Adrenal gland (tissue), 9 donors: ENCODE measurements at regions not wholly inside any gene's neighbourhood (a gene's known extent, or its start where the extent isn't known, plus 50 kb on each side); places are given as distances from the start of the nearest gene placed in this dataset.

Source experiments
- DNase-seq, 7 donors: peaks; one replicate each; pipeline ENCODE4 v3.0.0-alpha.2; 2019 to 2020
- H3K27ac ChIP-seq, 5 donors: fragments of 200-600 bp; sonication (generic) in 4 of 5; 1 replicate in 3 of 5; 2 replicates in 2 of 5; pipeline versions ENCODE4 v1.5.1 to v1.8.0; 2016 to 2020; ENCODE audit warnings: mild to moderate bottlenecking in 1 of 5
- H3K27me3 ChIP-seq: fragments of 200-600 bp; 2 replicates; pipeline ENCODE4 v1.8.0; 2021
- H3K36me3 ChIP-seq, 2 donors: fragments of 200-600 bp; replicated peaks in 1 of 2; 1 replicate in 1 of 2; 2 replicates in 1 of 2; pipeline versions ENCODE4 v1.5.1 to v1.8.0; 2018 to 2022
- H3K4me1 ChIP-seq, 2 donors: fragments of 200-600 bp; replicated peaks in 1 of 2; 1 replicate in 1 of 2; 2 replicates in 1 of 2; pipeline versions ENCODE4 v1.5.1 to v1.8.0; 2018 to 2021
- H3K4me3 ChIP-seq, 4 donors: fragments of 200-600 bp; sonication (generic) in 3 of 4; one replicate each; pipeline ENCODE4 v1.5.1; 2016 to 2018
- H3K9me3 ChIP-seq, 3 donors: fragments of 200-600 bp; sonication (generic) in 1 of 3; replicated peaks in 1 of 3; 1 replicate in 2 of 3; 2 replicates in 1 of 3; pipeline versions ENCODE4 v1.5.1 to v1.8.0; 2016 to 2021
- CTCF ChIP-seq, 6 experiments: fragments of 450-650 bp in 4 of 6; fragments of 200-600 bp in 2 of 6; sonication (generic) in 1 of 6; IDR thresholded peaks; 1 replicate in 5 of 6; 2 replicates in 1 of 6; pipeline versions ENCODE4 v1.5.1 to v1.8.0; 2016 to 2021; ENCODE audit warnings: antibody characterized with exemption in 6 of 6, mild to moderate bottlenecking in 2 of 6, moderate library complexity in 1 of 6
- POLR2A ChIP-seq, 2 donors: fragments of 450-650 bp; IDR thresholded peaks; one replicate each; pipeline ENCODE4 v1.6.1; 2017; ENCODE audit warnings: antibody characterized with exemption in 2 of 2, mild to moderate bottlenecking in 2 of 2, moderate library complexity in 1 of 2
- WGBS, 4 donors: extraction: QIAGEN DNeasy Blood & Tissue Kit in 2 of 4; methylation state at CpG; one replicate each; pipeline versions ENCODE4 v1.1.5 to v1.1.7; 2013 to 2017; 5-methylcytosine and 5-hydroxymethylcytosine counted together
- intact Hi-C, 2 donors: fragments of 100-400 bp; cut with DNase I; formaldehyde crosslinking; loops; one replicate each; pipeline versions ENCODE4 v1.14.1 to v1.15.0; 2022 to 2023
- donor health status: healthy with polysubstance abuse.
- donor health status: Bipolar disorder and iron deficiency.
- donor health status: DM: yes; HTN: yes; CAD: no.
- donor health status: DM: no; HTN: no; CAD: no.
- donor health status: DM: no; HTN: no; CAD: no.

GRCh38 chr16:86679490-86679889, 101.1 kb downstream of the FOXL1 start:
- Histone ChIP-seq H3K27me3 (no peaks in the 10 kb centered on the region), H3K4me1 (no peaks in the 10 kb centered on the region)
- TF ChIP-seq POLR2A (IDR thresholded peaks at IDR 0.05) (no peak), CTCF (IDR thresholded peaks at IDR 0.05) (no peak)

GRCh38 chr16:86680162-86680561, 101.8 kb downstream of the FOXL1 start:
- no peak for DNase-seq
- Histone ChIP-seq H3K4me3 (no peak overlapping the region), H3K4me1 (no peaks in the 10 kb centered on the region), H3K36me3 (no peaks in the 10 kb centered on the region), H3K9me3 (no peaks in the 10 kb centered on the region), H3K27me3 (no peaks in the 10 kb centered on the region), H3K27ac (no peak overlapping the region)
- 27 to 34% (median 31%) methylated on average over 5 of the region's 5 CpGs for WGBS, 4 donors
- intact Hi-C loops = no loop called here
- TF ChIP-seq POLR2A (IDR thresholded peaks at IDR 0.05) = no peak
- no peak for TF ChIP-seq CTCF (IDR thresholded peaks at IDR 0.05)

More at GRCh38 chr16:86679490-86679889, 101.1 kb downstream of the FOXL1 start:
- no peak overlapping the region for H3K4me3 ChIP-seq
- intact Hi-C loops = no loop called here
- peak overlapping the region in 1 of 5 donors; percentile 2 for H3K27ac ChIP-seq
- DNase-seq = no peak
- WGBS, 4 donors = 56 to 65% (median 62%) methylated on average over 2 of the region's 2 CpGs
- H3K9me3 ChIP-seq = no peaks in the 10 kb centered on the region
- H3K36me3 ChIP-seq = no peaks in the 10 kb centered on the region

GRCh38 chr16:86680661-86681030, 102.3 kb downstream of the FOXL1 start:
- H3K4me1 ChIP-seq = no peaks in the 10 kb centered on the region
- DNase-seq = no peak
- H3K9me3 ChIP-seq = no peaks in the 10 kb centered on the region
- no peaks in the 10 kb centered on the region for H3K27me3 ChIP-seq
- no peak overlapping the region for H3K4me3 ChIP-seq
- no peaks in the 10 kb centered on the region for H3K36me3 ChIP-seq
- H3K27ac ChIP-seq = peak overlapping the region in 1 of 5 donors; percentile 62
- intact Hi-C loops = no loop called here
- WGBS, 4 donors = 32 to 42% (median 39%) methylated on average over 7 to 8 of the region's 8 CpGs
- no peak for TF ChIP-seq CTCF (IDR thresholded peaks at IDR 0.05)
- no peak for TF ChIP-seq POLR2A (IDR thresholded peaks at IDR 0.05)

- WGBS, 4 donors = 66 to 74% (median 70%) methylated on average over 32 to 37 of the region's 37 CpGs
Measured at GRCh38 chr16:86681031-86681756, 102.8 kb downstream of the FOXL1 start.

More at GRCh38 chr16:86681031-86681756, 102.8 kb downstream of the FOXL1 start:
- H3K9me3 ChIP-seq = no peaks in the 10 kb centered on the region
- H3K4me1 ChIP-seq = no peaks in the 10 kb centered on the region
- H3K27me3 ChIP-seq = no peaks in the 10 kb centered on the region
- H3K27ac ChIP-seq = peak overlapping the region in 2 of 5 donors; percentile 21 to 62
- TF ChIP-seq POLR2A (IDR thresholded peaks at IDR 0.05) = no peak
- TF ChIP-seq CTCF (IDR thresholded peaks at IDR 0.05) = no peak
- no peak overlapping the region for H3K4me3 ChIP-seq
- intact Hi-C loops = no loop called here
- H3K36me3 ChIP-seq = no peaks in the 10 kb centered on the region
- DNase-seq = no peak
